ENCODE measurements at regions not wholly inside any gene's neighbourhood (a gene's known extent, or its start where the extent isn't known, plus 50 kb on each side); places are given as distances from the start of the nearest gene placed in this dataset.

DNA sequence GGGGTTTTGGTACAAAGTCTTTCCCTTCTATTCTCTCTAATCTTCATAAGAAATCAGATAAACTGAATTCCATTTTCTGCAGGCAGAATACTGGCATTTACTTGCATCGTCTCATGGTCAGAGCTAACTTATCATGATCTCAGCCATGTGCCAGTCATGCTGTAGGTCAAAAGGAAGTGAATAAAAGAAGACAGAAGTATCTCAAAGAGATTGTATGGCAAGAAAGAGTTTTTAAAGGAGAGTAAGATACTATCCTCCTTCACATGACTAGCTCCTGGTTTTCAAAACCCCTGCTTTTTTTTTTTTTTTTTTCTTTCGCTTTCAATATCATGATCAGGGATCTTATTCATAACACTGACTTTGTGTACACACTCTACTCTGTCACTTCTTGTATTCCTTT, 398.3 kb downstream of the C6orf118 start:
- no peak for TF ChIP-seq CTCF (IDR thresholded peaks at IDR 0.05; ENCODE audit: poor library complexity, severe bottlenecking)
- no peak for TF ChIP-seq TAF1 (IDR thresholded peaks at IDR 0.05; ENCODE audit: low read depth)
- TF ChIP-seq RAD21 (conservative IDR thresholded peaks at IDR 0.05), result no peak
- no peak for TF ChIP-seq EZH2 (IDR thresholded peaks at IDR 0.05; ENCODE audit: borderline replicate concordance, insufficient read depth, low read length, poor library complexity, severe bottlenecking)
- TF ChIP-seq EP300 (conservative IDR thresholded peaks at IDR 0.05; ENCODE audit: poor library complexity, severe bottlenecking), result no peak
- no peak for TF ChIP-seq MXI1 (conservative IDR thresholded peaks at IDR 0.05; ENCODE audit: poor library complexity, severe bottlenecking)
- no peak for TF ChIP-seq REST (IDR thresholded peaks at IDR 0.05; ENCODE audit: borderline replicate concordance)

Data from neural cell (in vitro differentiated cells).